Caco-2 (cell line): ENCODE measurements at regions not wholly inside any gene's neighbourhood (a gene's known extent, or its start where the extent isn't known, plus 50 kb on each side); places are given as distances from the start of the nearest gene placed in this dataset.

Experiments
- BruUV-seq: library from RNA; stranded (reverse); fragments of 400-500 nt; replicated peaks from 2 replicates; lab custom pipeline; 2021; lab: Mats Ljungman, UMichigan
- CTCF ChIA-PET: fragments of 300-600 bp; sonication (Branson Sonifier 250); formaldehyde crosslinking; loops from one replicate; lab custom pipeline; 2022; ENCODE audit warnings: antibody characterized with exemption; lab: Charles Lee
- POLR2A ChIA-PET: fragments of 300-600 bp; sonication (Branson Sonifier 250); formaldehyde crosslinking; loops from one replicate; lab custom pipeline; 2022; ENCODE audit warnings: antibody characterized with exemption; lab: Charles Lee
- DNase-seq, 2 experiments: peaks; one replicate each; pipeline versions ENCODE4 v3.0.0 to v3.0.0-alpha.2; 2020 to 2022
- H3K27me3 ChIP-seq: replicated peaks from 2 replicates; pipeline ENCODE4 v1.6.0; 2011; ENCODE audit warnings: low read length; ENCODE audit not compliant: control insufficient read depth, insufficient read depth
- H3K36me3 ChIP-seq: 2 replicates; pipeline ENCODE4 v1.5.1; 2011; ENCODE audit warnings: low read length; ENCODE audit not compliant: control insufficient read depth, insufficient read depth
- H3K4me1 ChIP-seq: fragments of 250-450 bp; sonication (Bioruptor Pico); 2 replicates; pipeline ENCODE4 v1.5.1; 2020; ENCODE audit warnings: mild to moderate bottlenecking
- H3K4me3 ChIP-seq: 2 replicates; pipeline ENCODE4 v1.5.1; 2011; ENCODE audit warnings: low read depth, mild to moderate bottlenecking, control low read depth, low read length
- H3K9me3 ChIP-seq: fragments of 250-450 bp; sonication (Bioruptor Pico); 2 replicates; pipeline ENCODE4 v1.5.1; 2020; ENCODE audit warnings: mild to moderate bottlenecking, moderate library complexity
- H3K27ac Mint-ChIP-seq: one replicate; pipeline ENCODE4 v1.8.0; 2022; ENCODE audit warnings: mixed read lengths; ENCODE audit not compliant: unreplicated experiment
- H3K27me3 Mint-ChIP-seq: one replicate; pipeline ENCODE4 v1.8.0; 2022; ENCODE audit warnings: mixed read lengths; ENCODE audit not compliant: insufficient read depth, unreplicated experiment
- H3K36me3 Mint-ChIP-seq: one replicate; pipeline ENCODE4 v1.8.0; 2022; ENCODE audit warnings: mild to moderate bottlenecking, mixed read lengths; ENCODE audit not compliant: insufficient read depth, unreplicated experiment
- H3K4me1 Mint-ChIP-seq: one replicate; pipeline ENCODE4 v1.8.0; 2022; ENCODE audit warnings: low read depth, mixed read lengths; ENCODE audit not compliant: unreplicated experiment
- H3K4me3 Mint-ChIP-seq: one replicate; pipeline ENCODE4 v1.8.0; 2022; ENCODE audit warnings: mild to moderate bottlenecking, moderate library complexity, mixed read lengths; ENCODE audit not compliant: unreplicated experiment
- H3K9me3 Mint-ChIP-seq: one replicate; pipeline ENCODE4 v1.8.0; 2022; ENCODE audit warnings: mixed read lengths; ENCODE audit not compliant: unreplicated experiment
- intact Hi-C: fragments of 100-400 bp; cut with micrococcal nuclease; formaldehyde crosslinking; loops from one replicate; pipeline ENCODE4 v1.10.0; 2022; ENCODE audit not compliant: unreplicated experiment
- TF ChIP-seq, protein P1 (sequence below), 2 experiments: fragments of 200-600 bp in 1 of 2; IDR thresholded peaks; 1 replicate in 1 of 2; 2 replicates in 1 of 2; pipeline versions ENCODE4 v1.5.1 to v1.8.0; 2011 to 2022; ENCODE audit warnings: antibody characterized with exemption in 1 of 2, control low read depth in 1 of 2, inconsistent platforms in 1 of 2, low read depth in 1 of 2, low read length in 1 of 2, mild to moderate bottlenecking in 1 of 2, moderate library complexity in 1 of 2; ENCODE audit not compliant: insufficient read depth in 1 of 2, severe bottlenecking in 1 of 2, unreplicated experiment in 1 of 2

DNA sequence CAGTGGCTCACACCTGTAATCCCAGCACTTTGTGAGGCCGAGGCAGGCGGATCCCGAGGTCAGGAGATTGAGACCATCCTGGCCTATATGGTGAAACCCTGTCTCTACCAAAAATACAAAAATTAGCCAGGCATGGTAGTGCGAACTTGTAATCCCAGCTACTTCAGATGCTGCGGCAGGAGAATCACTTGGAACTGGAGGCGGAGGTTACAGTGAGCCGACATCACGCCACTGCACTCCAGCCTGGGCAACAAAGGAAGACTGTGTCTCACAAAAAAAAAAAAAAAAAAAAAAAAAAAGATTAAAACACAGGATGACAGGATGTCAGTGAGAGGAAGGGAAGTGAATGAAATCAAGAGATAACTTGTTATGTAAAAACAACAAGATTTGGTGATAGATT, 1158.5 kb downstream of the PCDH9 start:
- Histone ChIP-seq H3K36me3 (no peaks in the 10 kb centered on the region), H3K9me3 (no peaks in the 10 kb centered on the region), H3K4me3 (no peak overlapping the region), H3K4me1 (no peaks in the 10 kb centered on the region), H3K27me3 (no peaks in the 10 kb centered on the region)
- POLR2A ChIA-PET, result no interaction called here
- H3K9me3 Mint-ChIP-seq, result no peaks in the 10 kb centered on the region
- H3K36me3 Mint-ChIP-seq, result no peaks in the 10 kb centered on the region
- CTCF ChIA-PET, result interaction anchor here (0.7 kb wide), 1 partner anchor 415 kb away, joined by 3 read pairs; no protein-coding TSS in a partner anchor
- TF ChIP-seq, protein P1, sequence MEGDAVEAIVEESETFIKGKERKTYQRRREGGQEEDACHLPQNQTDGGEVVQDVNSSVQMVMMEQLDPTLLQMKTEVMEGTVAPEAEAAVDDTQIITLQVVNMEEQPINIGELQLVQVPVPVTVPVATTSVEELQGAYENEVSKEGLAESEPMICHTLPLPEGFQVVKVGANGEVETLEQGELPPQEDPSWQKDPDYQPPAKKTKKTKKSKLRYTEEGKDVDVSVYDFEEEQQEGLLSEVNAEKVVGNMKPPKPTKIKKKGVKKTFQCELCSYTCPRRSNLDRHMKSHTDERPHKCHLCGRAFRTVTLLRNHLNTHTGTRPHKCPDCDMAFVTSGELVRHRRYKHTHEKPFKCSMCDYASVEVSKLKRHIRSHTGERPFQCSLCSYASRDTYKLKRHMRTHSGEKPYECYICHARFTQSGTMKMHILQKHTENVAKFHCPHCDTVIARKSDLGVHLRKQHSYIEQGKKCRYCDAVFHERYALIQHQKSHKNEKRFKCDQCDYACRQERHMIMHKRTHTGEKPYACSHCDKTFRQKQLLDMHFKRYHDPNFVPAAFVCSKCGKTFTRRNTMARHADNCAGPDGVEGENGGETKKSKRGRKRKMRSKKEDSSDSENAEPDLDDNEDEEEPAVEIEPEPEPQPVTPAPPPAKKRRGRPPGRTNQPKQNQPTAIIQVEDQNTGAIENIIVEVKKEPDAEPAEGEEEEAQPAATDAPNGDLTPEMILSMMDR (IDR thresholded peaks at IDR 0.05; ENCODE audit: insufficient read depth in 1 of 2, low read depth in 1 of 2, low read length in 1 of 2, severe bottlenecking in 1 of 2, unreplicated experiment in 1 of 2), result no peak
- H3K27me3 Mint-ChIP-seq, result peaks cover 3% of the 10 kb centered on the region
- H3K27ac Mint-ChIP-seq, result no peak overlapping the region
- no TSS peak for BruUV-seq
- intact Hi-C loops, result no loop called here
- DNase-seq, result no peak
- H3K4me3 Mint-ChIP-seq, result no peak overlapping the region
- H3K4me1 Mint-ChIP-seq, result no peaks in the 10 kb centered on the region

DNA sequence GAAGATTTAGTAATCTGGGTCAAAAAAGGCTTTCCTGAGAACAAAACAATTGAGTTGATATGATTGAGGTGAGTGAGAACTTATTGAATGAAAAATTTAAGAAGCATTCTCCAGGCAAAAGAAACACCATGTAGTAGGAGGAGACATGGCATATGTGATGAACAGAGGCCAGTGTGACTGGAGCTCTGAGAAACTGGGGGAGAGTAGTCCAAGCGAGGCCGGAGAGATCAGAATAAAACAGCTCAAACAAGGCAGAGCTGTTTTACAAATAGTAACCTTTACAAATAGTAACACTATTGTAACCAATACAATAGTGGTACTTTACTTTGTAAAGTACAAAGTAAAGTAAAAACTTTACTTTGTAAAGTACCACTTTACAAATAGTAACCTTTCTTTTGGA, 1159.1 kb downstream of the PCDH9 start:
- TF ChIP-seq, protein P1 (IDR thresholded peaks at IDR 0.05; ENCODE audit: insufficient read depth in 1 of 2, low read depth in 1 of 2, low read length in 1 of 2, severe bottlenecking in 1 of 2, unreplicated experiment in 1 of 2), result no peak
- Histone ChIP-seq H3K4me3 (no peak overlapping the region), H3K9me3 (no peaks in the 10 kb centered on the region), H3K4me1 (no peaks in the 10 kb centered on the region), H3K27me3 (no peaks in the 10 kb centered on the region), H3K36me3 (no peaks in the 10 kb centered on the region)
- Mint-ChIP-seq H3K36me3 (no peaks in the 10 kb centered on the region), H3K4me1 (no peaks in the 10 kb centered on the region), H3K9me3 (no peaks in the 10 kb centered on the region), H3K4me3 (no peak overlapping the region), H3K27me3 (peaks cover 3% of the 10 kb centered on the region), H3K27ac (no peak overlapping the region)
- CTCF ChIA-PET, result no interaction called here
- intact Hi-C loops, result no loop called here
- no peak for DNase-seq
- BruUV-seq, result no TSS peak
- POLR2A ChIA-PET, result no interaction called here

DNA sequence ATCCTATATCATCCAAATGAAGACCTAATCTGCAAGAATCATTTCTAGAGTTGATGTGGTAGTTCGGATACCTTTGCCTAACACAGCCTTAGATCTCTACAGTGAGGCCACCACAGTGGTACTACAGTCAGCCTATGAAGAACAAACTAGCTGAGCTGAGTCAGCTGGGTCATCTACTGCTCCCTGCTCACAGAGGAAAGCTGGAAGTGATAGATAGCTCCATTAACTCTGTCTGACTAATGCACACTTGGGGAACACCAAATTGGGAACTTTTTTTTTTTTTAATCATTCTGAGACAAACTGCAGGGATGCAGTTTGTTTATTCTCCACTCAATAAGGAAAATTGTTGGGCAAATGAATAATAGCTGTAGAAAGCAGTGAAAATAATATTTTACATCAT, 1160.6 kb downstream of the PCDH9 start:
- intact Hi-C loops, result no loop called here
- DNase-seq, result no peak
- no peak overlapping the region for H3K4me3 Mint-ChIP-seq
- H3K36me3 ChIP-seq, result no peaks in the 10 kb centered on the region
- no peaks in the 10 kb centered on the region for H3K4me1 Mint-ChIP-seq
- TF ChIP-seq, protein P1 (IDR thresholded peaks at IDR 0.05; ENCODE audit: insufficient read depth in 1 of 2, low read depth in 1 of 2, low read length in 1 of 2, severe bottlenecking in 1 of 2, unreplicated experiment in 1 of 2), result no peak
- H3K27ac Mint-ChIP-seq, result no peak overlapping the region
- ChIA-PET CTCF (no interaction called here), POLR2A (no interaction called here)
- peaks cover 3% of the 10 kb centered on the region for H3K27me3 Mint-ChIP-seq
- no peaks in the 10 kb centered on the region for H3K36me3 Mint-ChIP-seq
- H3K4me3 ChIP-seq, result no peak overlapping the region
- H3K9me3 ChIP-seq, result no peaks in the 10 kb centered on the region
- no peaks in the 10 kb centered on the region for H3K9me3 Mint-ChIP-seq
- H3K27me3 ChIP-seq, result no peaks in the 10 kb centered on the region
- no TSS peak for BruUV-seq
- no peaks in the 10 kb centered on the region for H3K4me1 ChIP-seq
